Islet precursor cell (in vitro differentiated cells): ENCODE measurements at regions not wholly inside any gene's neighbourhood (a gene's known extent, or its start where the extent isn't known, plus 50 kb on each side); places are given as distances from the start of the nearest gene placed in this dataset.

Experiments
- DNase-seq: peaks from one replicate; pipeline ENCODE4 v3.0.0-alpha.2; 2018

DNA sequence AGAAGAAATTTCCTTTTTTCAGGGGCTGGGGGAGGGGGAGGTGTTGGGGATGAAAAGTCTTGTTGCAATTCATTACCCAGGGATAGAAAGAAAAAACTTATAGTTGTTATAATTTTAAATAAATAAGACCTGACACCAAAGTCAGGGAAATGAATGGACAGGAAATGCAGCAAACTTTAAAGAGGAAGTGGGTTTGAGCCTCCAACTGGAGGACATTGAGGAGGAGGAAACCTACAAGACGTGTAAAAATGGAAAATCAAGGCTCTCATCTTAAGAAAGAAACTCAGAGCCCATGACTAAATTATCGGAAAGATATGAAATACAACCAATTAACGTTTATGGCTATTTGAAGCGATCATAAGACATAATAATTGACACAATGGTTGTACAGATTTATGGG is 54.4 kb downstream of the NIBAN1 start:
- no peak for DNase-seq

DNA sequence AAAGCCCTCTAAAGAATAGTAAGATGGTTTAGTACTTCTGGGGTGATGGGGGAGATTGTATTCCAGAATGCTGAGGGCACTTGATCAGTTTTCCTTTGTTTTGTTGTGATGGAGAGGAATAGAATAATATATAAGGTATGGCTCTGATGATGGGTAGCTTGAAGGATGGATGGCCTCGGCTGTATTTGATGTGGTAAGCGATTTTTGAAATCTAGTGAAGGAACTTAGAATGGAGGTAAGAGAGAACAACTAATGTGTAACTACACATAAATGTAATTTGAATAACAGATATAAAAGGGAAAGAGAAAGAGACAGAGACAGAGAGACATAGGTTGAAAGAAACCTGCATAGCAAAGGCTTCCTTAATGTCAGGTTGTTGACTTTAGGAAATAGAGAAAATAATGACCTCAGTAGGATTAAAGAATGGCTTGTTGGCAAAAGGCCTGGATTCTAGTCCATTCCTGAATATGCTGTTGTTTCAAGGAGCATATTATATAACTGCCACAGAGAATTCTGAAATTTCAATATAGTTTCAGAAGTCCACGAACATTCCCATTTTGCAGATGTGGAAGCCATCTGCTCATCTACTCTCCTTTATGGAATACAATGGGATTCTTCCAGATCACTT is 58.7 kb downstream of the NIBAN1 start:
- DNase-seq: no peak

DNA sequence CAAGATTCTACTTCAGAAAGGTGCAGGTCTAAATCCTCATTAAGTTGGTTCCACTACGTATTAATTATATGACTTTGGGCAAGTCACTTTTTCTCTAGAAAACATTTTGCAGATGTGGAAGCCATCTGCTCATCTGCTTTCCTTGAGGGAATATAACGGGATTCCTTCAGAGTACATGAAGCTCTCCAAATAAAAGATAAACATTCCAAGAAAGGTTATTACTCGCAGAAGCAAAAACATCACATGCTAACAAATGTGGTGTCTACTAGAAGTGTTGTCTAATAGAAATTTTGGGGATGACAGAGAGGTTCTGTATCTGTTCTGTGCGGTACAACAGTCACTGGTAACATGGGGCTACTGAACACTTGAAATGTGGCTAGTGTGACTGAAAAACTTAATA is 60.2 kb downstream of the NIBAN1 start:
- no peak for DNase-seq

DNA sequence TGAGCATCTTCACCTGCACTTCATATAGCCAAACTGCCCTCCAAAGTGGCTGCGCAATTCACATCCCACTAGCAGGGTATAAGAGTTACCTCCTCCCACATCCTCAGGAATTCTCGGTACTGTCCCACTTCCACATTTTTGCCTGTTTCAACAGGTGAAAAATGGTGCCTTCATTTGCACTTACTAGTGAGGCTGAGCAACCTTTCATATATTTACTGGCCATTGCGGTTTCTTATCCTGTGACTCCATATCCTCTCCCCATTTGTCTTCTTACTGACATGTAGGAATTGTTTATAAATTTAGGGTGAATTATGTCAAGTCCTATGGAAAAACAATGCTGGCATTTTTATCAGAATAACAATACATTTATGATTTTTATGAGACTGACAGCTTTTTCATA is 61.9 kb downstream of the NIBAN1 start:
- no peak for DNase-seq

DNA sequence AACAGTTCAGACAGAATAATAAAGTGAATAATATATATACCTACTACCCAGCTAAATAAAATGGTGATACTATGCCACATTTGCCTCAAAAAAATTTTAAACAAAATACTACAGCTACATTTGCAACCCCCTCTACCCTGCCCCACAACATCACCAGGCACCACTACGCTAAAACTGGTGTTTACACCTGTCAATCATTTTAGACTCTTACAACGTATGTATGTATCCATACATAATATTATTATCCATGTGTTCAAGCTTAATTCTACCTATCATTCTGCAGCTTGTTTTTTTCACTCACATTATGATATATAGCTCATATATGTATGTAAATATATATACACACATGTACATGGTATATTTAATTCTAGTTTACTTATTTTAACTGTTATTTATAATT is 62.5 kb downstream of the NIBAN1 start:
- no peak for DNase-seq

DNA sequence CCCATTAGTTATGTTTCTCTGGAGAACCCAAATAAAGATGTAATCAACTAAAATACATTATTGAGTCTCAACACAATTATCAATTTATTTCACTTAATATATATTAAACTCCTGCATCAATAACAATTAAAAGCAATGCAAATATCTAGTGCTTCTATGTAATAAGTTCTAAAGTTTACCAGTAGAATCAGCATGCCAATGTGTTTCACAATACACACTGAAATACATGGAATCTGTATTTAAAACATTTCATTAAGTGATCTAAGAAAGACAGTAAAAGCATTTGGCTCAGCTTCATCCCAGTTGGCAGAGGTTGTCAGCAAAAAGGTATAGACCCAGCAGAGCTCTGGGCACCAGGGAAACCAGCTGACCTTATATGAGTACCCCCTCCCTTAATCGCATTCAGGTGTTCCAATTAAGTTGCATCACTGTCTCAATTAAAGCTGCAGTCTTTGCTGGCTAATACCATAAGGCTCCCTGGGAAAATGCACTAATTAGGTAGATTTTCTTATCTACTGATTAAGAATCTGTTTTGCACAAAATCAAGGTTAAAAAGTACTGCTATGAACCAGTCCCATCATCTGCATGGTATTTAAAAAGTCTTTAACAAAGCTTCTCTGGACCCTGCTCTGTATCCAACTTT is 63.1 kb downstream of the NIBAN1 start:
- no peak for DNase-seq

DNA sequence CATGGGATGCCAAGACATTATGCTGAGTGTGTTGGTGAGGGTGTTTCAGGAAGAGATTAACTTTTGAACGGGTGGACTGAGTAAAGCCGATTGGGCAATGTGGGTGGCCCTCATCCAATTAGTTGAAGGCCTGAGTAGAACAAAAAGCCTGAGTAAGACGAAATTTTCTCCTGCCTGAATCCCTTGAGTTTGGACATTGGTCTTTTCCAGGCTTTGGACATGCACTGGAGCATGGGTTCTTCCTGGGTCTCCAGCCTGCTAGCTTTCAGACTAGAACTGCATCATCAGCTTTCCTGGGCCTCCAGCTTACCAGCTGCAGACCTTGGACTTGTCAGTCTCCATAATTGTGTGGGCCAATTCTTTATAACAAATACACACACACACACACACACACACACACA is 63.6 kb downstream of the NIBAN1 start:
- DNase-seq: no peak

DNA sequence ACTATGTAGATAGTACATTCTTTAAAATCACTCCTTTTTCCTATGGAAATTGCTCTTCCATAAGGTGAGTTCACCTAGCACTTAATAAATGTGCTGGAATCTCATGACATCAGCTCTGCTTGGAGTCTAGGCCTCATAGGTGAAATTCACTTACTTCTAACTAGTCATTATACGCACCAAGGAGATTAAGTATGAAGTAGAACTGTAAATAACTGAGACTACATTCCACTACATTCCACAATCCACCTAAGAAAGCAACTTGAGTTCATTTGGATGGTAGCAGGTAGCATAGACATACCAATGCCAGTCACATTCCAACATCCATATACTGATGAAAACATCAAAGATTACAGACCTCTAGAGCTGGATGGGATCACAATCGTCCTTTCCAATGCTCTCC is 64.3 kb downstream of the NIBAN1 start:
- DNase-seq: no peak

DNA sequence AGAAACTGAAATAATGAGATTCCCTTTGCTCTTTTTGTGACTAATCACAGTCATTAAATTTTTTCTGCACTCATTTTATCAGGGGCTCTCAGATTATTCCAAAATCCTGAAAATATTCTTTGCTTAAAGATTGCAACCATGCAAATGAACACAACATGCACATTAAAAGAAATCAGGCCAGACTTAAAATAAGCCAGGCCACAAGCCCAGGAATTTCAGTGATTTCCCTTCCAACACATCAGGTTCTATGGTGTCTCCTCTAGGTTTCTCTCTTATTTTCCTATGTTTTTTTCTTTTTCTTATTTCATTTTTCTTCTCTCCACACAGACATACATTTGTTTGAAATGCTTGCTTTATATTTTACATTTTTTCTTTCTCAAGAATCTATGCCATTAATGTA is 65.3 kb downstream of the NIBAN1 start:
- DNase-seq: no peak

DNA sequence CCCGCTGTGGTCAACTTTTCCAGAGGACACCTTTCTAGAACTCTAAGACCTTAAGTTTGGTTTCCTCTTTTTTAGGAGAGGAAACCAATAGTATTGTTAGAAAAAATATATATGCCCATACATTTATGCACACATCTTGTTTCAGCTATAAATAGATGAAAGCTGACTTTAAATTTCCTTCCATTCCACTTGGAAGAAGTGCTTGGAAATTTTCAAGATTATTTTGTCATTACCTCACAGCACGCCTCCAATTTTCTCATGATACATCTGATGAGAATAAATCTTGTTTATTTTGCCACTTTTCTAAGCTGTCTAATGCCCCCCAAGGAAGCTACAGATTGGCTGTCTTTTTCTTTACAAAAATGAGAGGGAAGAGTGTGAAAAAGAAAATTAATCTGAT is 65.8 kb downstream of the NIBAN1 start:
- DNase-seq: no peak

DNA sequence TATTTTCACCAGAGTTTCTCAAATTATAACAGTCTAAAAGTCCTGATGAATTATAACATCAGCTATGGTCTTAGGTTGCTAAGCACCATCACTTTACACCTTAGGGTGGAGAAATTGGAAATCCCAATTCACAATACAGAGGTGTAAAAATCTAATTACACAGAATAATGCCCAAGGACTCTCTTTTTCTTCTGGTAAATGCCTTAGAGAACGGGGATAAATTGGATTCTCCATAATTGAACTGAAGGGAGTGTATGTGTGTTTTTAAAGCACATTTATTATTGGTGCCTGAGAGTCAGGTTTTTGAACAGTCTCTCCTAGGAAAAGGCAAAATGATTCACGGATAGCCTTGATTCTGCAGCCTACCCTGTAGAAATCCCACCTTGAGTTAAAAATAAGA is 66.8 kb downstream of the NIBAN1 start:
- DNase-seq: no peak

DNA sequence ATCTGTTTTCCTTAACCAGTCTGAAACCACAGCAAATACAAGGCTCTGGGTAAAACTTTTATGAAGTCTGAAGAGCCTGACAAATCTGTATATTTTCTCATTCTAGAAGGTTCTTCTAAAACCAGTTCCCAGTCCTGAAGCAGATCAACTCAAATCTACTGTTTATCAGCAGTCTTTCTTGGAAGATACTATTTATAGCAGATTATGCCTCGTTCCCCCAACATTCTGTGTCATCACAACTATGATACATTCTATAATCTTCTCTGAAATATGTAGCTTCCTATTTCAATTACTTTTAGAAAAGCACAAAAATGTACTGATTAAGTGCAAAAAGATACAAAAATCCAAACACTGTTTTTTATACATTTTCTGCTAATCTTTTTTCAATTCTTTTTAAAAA is 67.5 kb downstream of the NIBAN1 start:
- no peak for DNase-seq

DNA sequence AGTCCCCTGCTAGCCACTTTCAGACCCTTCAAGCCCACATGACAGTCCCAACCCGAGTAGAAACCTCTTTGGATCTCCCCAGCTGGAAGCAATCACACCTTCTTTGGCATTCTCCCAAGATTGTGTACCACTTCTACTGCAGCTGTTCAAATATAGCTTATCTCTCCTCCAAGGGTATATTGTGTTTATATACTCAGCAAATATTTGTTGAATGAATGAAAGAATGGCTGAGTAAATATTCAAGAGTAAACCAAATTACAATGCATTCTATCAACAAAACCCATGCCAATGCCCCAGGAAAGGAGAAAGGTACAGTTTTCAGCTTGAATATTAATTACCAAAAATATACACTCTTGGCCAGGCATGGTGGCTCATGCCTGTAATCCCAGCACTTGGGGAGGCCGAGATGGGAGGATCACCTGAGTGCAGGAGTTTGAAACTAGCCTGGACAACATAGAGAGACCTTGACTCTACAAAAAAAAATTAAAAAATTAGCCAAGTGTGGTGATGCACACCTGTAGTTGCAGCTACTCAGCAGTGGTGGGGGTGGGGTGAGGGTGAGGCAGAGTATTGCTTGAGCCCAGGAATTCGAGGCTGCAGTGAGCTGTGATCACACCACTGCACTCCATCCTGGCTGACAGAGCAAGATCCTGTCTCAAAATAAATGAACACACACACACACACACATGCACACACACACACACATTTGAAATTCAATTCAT is 68.5 kb downstream of the NIBAN1 start:
- DNase-seq: no peak

DNA sequence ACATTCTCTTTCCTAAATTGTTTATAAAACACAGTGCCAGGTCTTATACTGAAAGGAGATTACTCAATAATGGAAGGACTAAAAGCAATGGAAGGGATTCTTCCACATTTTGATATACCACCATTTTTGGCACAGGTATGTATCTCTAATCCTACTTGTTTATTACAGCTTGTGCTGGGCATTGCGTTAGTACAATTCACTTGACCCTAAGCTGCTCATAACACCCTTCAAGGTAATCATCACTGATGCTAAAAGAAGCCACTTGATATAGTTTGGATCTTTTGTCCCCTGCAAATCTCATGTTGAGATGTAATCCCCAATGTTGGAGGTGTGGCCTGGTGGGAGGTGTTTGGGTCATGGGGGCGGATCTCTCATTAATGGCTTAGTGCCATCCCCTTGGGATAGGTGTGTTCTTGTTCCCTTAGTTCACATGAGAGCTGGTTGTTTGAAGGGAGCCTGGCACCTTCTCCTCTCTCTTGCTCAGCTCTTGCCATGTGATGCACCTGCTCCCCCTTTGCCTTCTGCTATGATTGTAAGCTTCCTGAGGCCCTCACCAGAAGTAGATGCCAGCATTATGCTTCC is 71.1 kb downstream of the NIBAN1 start:
- no peak for DNase-seq

DNA sequence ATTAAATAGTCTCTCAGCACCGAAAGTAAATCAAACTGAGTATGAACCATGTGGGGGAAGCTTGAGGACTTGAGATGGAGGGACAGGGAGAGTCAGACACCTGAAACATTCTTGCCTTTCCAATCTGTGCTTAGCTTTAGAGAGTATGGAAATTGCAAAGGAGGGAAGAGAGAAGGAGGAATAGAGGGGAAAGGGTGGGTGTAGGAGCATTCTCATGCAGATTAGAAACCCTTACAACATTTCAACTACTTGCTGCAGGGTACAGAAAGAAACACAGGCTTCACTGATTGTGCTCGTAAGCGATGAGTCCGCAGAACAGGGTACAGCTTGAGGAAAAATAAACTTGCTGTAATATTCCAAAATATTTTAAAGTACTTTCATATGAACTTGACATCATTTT is 73.8 kb downstream of the NIBAN1 start:
- DNase-seq: no peak

DNA sequence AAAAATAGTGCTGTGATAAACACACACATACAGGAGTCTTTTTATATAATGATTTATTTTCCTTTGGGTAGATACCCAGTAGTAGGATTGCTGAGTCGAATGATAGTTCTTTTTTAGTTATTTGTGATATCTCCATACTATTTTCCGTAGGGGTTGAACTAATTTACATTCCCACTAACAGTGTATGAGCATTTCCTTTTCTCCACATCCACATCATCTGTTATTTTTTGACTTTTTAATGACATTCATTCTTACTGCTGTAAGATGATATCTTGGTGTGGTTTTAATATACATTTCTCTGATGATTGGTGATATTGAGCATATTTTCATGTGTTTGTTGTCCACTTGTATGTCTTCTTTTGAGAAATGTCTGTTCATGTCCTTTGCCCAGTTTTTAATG is 78.3 kb downstream of the NIBAN1 start:
- no peak for DNase-seq

DNA sequence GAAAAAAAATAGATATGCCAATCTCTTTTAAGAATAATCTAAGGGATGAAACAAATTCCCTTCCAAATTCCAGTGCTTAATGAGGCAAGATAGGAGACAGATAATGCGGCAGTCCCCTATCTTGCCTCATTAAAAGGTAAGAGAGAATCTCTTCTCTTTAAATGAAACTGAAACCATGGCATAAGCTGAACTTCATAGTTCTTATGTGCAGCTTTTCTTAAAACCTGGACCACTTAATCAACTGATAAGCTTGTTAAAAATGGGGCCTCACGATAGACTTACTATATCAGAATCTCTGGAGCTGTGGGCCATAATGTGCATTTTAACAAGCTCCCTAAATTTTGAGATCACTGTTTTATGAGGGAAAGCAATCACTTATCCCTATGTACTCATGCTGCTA is 79.2 kb downstream of the NIBAN1 start:
- no peak for DNase-seq

DNA sequence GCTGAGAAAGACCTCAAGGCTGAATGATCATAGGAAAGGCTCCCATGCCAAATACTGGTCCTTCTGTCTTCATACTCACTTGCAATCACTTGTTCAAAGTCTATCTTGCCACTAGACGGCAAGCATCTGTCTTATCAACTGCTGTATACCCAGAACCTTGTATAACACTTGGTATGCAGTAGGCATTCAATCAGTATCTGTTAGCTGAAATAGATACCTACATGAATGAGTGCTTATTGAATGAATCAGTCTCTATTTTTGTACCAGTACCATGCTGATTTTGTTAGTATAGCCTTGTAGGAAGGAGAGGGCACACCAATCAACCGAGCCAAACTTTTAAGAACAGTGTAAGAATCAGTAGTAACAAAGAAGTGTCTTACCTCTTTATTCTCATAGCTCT is 80.6 kb downstream of the NIBAN1 start:
- DNase-seq: no peak

DNA sequence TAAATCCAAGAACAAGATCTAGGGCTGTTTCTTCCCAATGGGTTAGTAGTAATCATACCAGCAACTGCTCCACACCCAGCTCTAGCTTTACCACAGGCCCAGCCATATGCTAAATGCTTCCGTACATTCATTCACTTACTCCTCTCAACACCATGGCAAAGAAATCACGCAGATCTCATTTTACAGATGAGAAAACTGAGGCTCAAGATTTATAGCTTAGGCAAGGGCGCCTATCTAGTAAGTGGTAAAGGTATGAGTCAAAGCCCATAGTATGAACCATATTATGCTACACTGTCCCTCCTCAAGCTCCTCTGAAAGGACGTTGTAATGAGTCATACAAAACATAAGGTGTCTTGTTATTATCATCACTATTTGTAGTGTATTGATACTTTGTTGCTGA is 82.2 kb downstream of the NIBAN1 start:
- no peak for DNase-seq

DNA sequence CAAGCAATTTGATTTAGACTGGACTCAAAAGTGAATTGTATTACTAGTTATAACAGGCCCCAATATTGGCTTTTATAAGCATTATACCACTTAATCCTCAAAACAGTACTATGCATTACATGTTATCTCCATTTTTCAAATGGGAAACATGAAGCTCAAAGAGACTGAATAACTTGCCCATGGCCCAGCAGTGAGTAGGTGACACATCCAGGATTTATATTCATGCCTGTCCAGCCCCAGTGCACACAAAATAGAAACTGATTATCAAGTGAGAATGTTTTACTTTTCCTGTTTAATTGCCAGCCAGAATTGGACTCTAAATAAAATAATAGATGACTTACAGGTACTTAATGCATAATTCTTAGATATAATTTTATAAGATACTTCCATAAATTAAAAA is 82.9 kb downstream of the NIBAN1 start:
- no peak for DNase-seq

DNA sequence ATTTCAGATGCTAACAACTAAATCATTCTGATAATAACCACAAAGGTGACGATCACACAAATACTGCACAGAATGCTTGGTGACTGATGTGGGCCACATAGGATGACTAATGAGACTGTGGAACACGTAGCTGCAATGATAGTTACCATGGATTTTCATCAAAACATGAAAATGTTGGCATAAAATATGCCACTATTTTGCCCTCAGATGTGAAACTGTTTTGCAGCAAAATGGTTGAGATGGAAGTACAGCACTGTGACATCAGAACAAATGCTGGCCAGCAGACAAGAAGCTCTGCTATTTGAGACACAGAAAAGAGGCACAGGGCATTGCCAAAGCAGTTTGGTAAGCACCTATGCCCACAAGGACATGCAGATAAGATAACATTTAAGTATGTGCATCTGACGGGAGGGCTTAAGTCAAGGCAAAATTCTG is 83.8 kb downstream of the NIBAN1 start:
- no peak for DNase-seq

DNA sequence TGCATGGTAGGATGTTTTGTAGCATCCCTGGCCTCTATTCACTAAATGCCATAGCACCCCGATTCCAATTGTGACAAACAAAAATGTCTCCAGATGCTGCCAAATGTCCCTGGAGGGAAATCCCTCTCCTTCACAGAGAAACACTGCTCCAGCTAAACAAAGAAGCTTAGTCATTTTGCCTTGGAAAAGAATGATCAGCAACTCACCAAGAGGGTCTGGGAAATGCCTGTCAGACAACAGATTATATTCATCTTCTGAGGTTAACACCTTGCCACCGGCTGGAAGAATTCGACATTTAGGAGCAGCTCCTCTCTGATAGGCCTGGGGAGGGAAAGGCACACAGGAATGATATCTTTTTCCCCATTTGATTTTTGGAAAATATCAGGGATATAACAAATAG is 84.4 kb downstream of the NIBAN1 start:
- no peak for DNase-seq

DNA sequence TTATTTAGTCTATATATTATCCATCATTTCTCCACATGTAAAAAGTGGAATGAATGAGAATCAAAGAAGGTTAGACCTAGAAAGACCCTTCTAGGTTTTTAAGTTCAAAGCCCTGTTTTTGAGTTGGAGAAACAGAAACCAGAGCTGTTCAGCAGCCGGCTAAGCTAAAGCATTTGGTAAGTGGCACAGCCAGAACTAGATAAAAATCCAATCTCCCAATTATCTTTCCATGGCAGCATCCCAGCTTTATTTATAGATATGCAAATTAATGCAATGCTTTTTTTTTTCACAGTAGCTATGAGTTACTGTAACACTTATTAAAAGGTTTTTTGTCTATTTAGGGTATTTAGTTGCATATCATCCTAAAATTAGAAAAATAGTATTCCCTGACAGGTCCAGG is 85.1 kb downstream of the NIBAN1 start:
- DNase-seq: no peak

DNA sequence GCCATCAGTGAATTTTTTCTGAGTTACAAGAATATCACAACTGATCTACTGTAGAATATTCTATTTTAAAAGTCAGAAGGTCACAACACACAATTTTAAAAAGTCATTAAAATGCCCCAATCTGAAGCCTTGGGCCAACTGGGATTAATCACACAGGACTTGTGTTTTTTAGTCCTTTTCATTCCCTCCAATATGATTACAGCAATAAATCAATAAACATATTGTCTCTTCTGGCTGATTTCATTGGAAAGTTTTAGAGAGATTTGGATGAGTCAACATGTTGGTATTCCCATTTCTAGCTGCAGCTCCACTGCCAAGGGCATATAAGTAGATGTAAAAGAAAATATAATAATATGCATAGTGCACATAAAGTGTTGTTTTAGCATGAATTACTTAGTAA is 85.8 kb downstream of the NIBAN1 start:
- DNase-seq: no peak
